SK-N-SH treated with all-trans-retinoic acid at 6 μM for 48 hours (cell line): ENCODE measurements at regions not wholly inside any gene's neighbourhood (a gene's known extent, or its start where the extent isn't known, plus 50 kb on each side); places are given as distances from the start of the nearest gene placed in this dataset.

ENCODE experiments used
- ISL1 ChIP-seq: fragments of 250-450 bp; sonication (Bioruptor Pico); IDR thresholded peaks from 2 replicates; pipeline ENCODE4 v2.1.2; 2022; ENCODE audit warnings: mild to moderate bottlenecking, moderate library complexity
- RARB ChIP-seq: fragments of 250-450 bp; sonication (Bioruptor Pico); IDR thresholded peaks from 2 replicates; pipeline ENCODE4 v1.8.0; 2021; ENCODE audit warnings: mild to moderate bottlenecking, moderate library complexity
- TOX ChIP-seq: fragments of 250-450 bp; sonication (Bioruptor Pico); IDR thresholded peaks from 2 replicates; pipeline ENCODE4 v1.8.0; 2021; ENCODE audit warnings: mild to moderate bottlenecking, moderate library complexity, borderline replicate concordance
- ZC3H10 ChIP-seq: fragments of 250-450 bp; sonication (Bioruptor Pico); IDR thresholded peaks from 2 replicates; pipeline ENCODE4 v1.5.1; 2021; ENCODE audit warnings: mild to moderate bottlenecking, moderate library complexity
- ZFP30 ChIP-seq: fragments of 450-650 bp; formaldehyde crosslinking; IDR thresholded peaks from 2 replicates; pipeline ENCODE4 v1.5.0; 2022; ENCODE audit warnings: mild to moderate bottlenecking, moderate library complexity
- ZNF70 ChIP-seq: fragments of 450-650 bp; formaldehyde crosslinking; IDR thresholded peaks from 2 replicates; pipeline ENCODE4 v1.5.0; 2020; ENCODE audit warnings: mild to moderate bottlenecking, moderate library complexity

DNA sequence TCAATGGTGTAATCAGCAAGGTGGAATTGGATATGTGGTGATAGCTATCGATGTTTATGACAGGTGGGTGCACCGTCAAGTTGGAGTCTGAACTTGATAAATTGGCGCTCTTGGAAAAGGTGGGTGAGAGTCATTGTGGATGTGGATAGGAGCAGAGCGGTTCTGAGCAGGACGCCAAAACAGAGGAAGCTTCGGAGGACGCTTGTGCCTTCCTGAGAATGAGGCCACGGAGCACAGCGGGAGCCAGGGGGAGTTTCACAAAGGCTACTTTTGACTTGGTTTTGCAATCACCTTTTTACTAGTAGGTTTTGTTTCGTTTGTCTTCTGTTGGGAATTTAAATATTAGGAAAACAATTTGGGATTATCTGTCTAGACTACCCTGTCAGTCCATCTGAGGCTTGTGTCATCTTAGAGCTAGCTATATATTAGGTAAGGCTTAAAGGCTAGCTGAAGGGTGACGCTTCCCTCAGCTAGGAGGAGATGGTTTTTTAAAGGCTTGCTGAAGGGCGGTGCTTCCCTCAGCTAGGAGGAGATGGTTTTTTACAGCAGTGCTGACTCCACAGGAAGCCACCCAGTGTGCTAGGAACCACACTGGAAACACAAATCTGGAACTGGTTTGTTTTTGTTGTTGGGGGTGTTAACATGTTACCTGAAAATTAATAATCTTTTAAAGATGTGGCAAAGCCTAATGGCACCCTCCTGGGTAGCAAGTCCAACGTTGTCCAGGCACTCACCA, 142.4 kb upstream of the IRX4 start:
- no peak for TF ChIP-seq ZC3H10 (CRISPR knock-in tag)
- TF ChIP-seq RARB (CRISPR knock-in tag) = no peak
- TF ChIP-seq ZFP30 (CRISPR knock-in tag) = no peak
- TF ChIP-seq ISL1 (CRISPR knock-in tag) = no peak
- TF ChIP-seq TOX (CRISPR knock-in tag) = no peak
- TF ChIP-seq ZNF70 (CRISPR knock-in tag) = no peak
